IMR-90 (cell line): ENCODE measurements at regions not wholly inside any gene's neighbourhood (a gene's known extent, or its start where the extent isn't known, plus 50 kb on each side); places are given as distances from the start of the nearest gene placed in this dataset.

Source experiments
- ATAC-seq: fragments of 200-7000 bp; cut with Tn5 transposase; 2 replicates; pipeline ENCODE4 v1.9.1; 2020; ENCODE audit warnings: low read depth, mild to moderate bottlenecking, moderate library complexity
- BruUV-seq: library from RNA; stranded (reverse); fragments of 400-500 nt; replicated peaks from 2 replicates; lab custom pipeline; 2021; lab: Mats Ljungman, UMichigan
- CTCF ChIA-PET: fragments of 300-600 bp; formaldehyde crosslinking; extraction: SDS; loops from one replicate; lab custom pipeline; 2021; ENCODE audit warnings: antibody characterized with exemption; lab: Yijun Ruan, JAX
- POLR2A ChIA-PET: fragments of 300-600 bp; sonication (Branson Sonifier 250); formaldehyde crosslinking; loops from one replicate; lab custom pipeline; 2022; ENCODE audit warnings: antibody characterized with exemption; ENCODE audit not compliant: unreplicated experiment; lab: Charles Lee
- DNase-seq: peaks from one replicate; pipeline ENCODE4 v3.0.0; 2013
- H2AFZ ChIP-seq: replicated peaks from 2 replicates; pipeline ENCODE3; 2013; ENCODE audit warnings: low read length, mild to moderate bottlenecking; ENCODE audit not compliant: poor library complexity
- H2AK5ac ChIP-seq: 2 replicates; pipeline ENCODE4 v1.6.1; 2013; ENCODE audit warnings: low read depth, low read length, inconsistent platforms
- H2AK9ac ChIP-seq: replicated peaks from 2 replicates; pipeline ENCODE3; 2013; ENCODE audit warnings: mild to moderate bottlenecking, low read depth, low read length, moderate library complexity; ENCODE audit not compliant: poor library complexity
- H2BK120ac ChIP-seq: 2 replicates; pipeline ENCODE4 v1.6.1; 2013; ENCODE audit warnings: low read depth, low read length, inconsistent platforms
- H2BK15ac ChIP-seq: 3 replicates; pipeline ENCODE4 v1.6.1; 2013; ENCODE audit warnings: low read depth, low read length, inconsistent platforms
- H2BK20ac ChIP-seq: 2 replicates; pipeline ENCODE4 v1.6.1; 2013; ENCODE audit warnings: low read depth, mild to moderate bottlenecking, inconsistent platforms, low read length, moderate library complexity
- H2BK5ac ChIP-seq: 2 replicates; pipeline ENCODE4 v1.6.1; 2013; ENCODE audit warnings: mild to moderate bottlenecking, low read depth, low read length, inconsistent platforms; ENCODE audit not compliant: poor library complexity, severe bottlenecking
- H3K14ac ChIP-seq: replicated peaks from 2 replicates; pipeline ENCODE4 v1.6.1; 2013; ENCODE audit warnings: low read depth, low read length, inconsistent platforms
- H3K18ac ChIP-seq: 2 replicates; pipeline ENCODE4 v1.6.1; 2013; ENCODE audit warnings: low read depth, low read length, control low read depth
- H3K23ac ChIP-seq: 2 replicates; pipeline ENCODE4 v1.6.1; 2013; ENCODE audit warnings: low read depth, low read length, inconsistent platforms
- H3K27ac ChIP-seq: 2 replicates; pipeline ENCODE4 v1.5.1; 2013; ENCODE audit warnings: mild to moderate bottlenecking, control low read depth, low read length; ENCODE audit not compliant: insufficient read depth
- H3K27me3 ChIP-seq: 2 replicates; pipeline ENCODE4 v1.6.1; 2013; ENCODE audit warnings: low read length; ENCODE audit not compliant: control insufficient read depth, insufficient read depth
- H3K36me3 ChIP-seq: 2 replicates; pipeline ENCODE4 v1.6.1; 2013; ENCODE audit warnings: low read length, mixed read lengths; ENCODE audit not compliant: control insufficient read depth, insufficient read depth
- H3K4ac ChIP-seq: 2 replicates; pipeline ENCODE4 v1.6.1; 2013; ENCODE audit warnings: low read depth, low read length, inconsistent platforms
- H3K4me1 ChIP-seq: 2 replicates; pipeline ENCODE4 v1.6.1; 2013; ENCODE audit warnings: low read length, mixed read lengths; ENCODE audit not compliant: control insufficient read depth, insufficient read depth
- H3K4me2 ChIP-seq: 2 replicates; pipeline ENCODE4 v1.6.1; 2013; ENCODE audit warnings: low read depth, mild to moderate bottlenecking, control low read depth, low read length, moderate library complexity
- H3K4me3 ChIP-seq: 2 replicates; pipeline ENCODE4 v1.5.1; 2013; ENCODE audit warnings: low read depth, mild to moderate bottlenecking, control low read depth, low read length, moderate library complexity; ENCODE audit not compliant: insufficient read depth
- H3K56ac ChIP-seq: 2 replicates; pipeline ENCODE4 v1.6.1; 2013; ENCODE audit warnings: low read length, inconsistent platforms; ENCODE audit not compliant: insufficient read depth; ENCODE audit errors: extremely low read depth
- H3K79me1 ChIP-seq, 2 experiments: 2 replicates each; pipeline ENCODE4 v1.6.1; 2013; ENCODE audit warnings: low read length in 2 of 2, inconsistent platforms in 1 of 2, low read depth in 1 of 2
- H3K9ac ChIP-seq: 2 replicates; pipeline ENCODE4 v1.6.1; 2013; ENCODE audit warnings: low read depth, low read length, control low read depth
- H3K9me1 ChIP-seq: 2 replicates; pipeline ENCODE4 v1.6.1; 2013; ENCODE audit warnings: low read length, inconsistent platforms; ENCODE audit not compliant: insufficient read depth
- H3K9me3 ChIP-seq: 2 replicates; pipeline ENCODE4 v1.6.1; 2013; ENCODE audit warnings: low read length; ENCODE audit not compliant: control insufficient read depth, insufficient read depth
- H4K20me1 ChIP-seq: 2 replicates; pipeline ENCODE4 v1.6.1; 2013; ENCODE audit warnings: low read length, inconsistent platforms; ENCODE audit not compliant: insufficient read depth
- H4K5ac ChIP-seq: 2 replicates; pipeline ENCODE4 v1.6.1; 2013; ENCODE audit warnings: mild to moderate bottlenecking, low read depth, low read length, control low read depth
- H4K8ac ChIP-seq, 2 experiments: 2 replicates each; pipeline ENCODE4 v1.6.1; 2013; ENCODE audit warnings: low read depth in 2 of 2, low read length in 2 of 2, control low read depth in 1 of 2, inconsistent platforms in 1 of 2
- H4K91ac ChIP-seq: 2 replicates; pipeline ENCODE4 v1.6.1; 2013; ENCODE audit warnings: low read depth, low read length, inconsistent platforms; ENCODE audit not compliant: insufficient read depth
- BHLHE40 ChIP-seq: fragments of 150-350 bp; IDR thresholded peaks from 2 replicates; pipeline ENCODE4 v1.6.1; 2016; ENCODE audit warnings: mild to moderate bottlenecking, low read depth, low read length
- CEBPB ChIP-seq: IDR thresholded peaks from 2 replicates; pipeline ENCODE4 v1.6.1; 2012; ENCODE audit warnings: low read depth, low read length, improper control_type of control experiment
- CHD1 ChIP-seq: IDR thresholded peaks from 2 replicates; pipeline ENCODE4 v1.6.1; 2012; ENCODE audit warnings: low read depth, low read length, improper control_type of control experiment
- MAZ ChIP-seq: IDR thresholded peaks from 2 replicates; pipeline ENCODE4 v1.6.1; 2012; ENCODE audit warnings: low read depth, mild to moderate bottlenecking, low read length, improper control_type of control experiment, moderate library complexity, borderline replicate concordance
- MXI1 ChIP-seq: IDR thresholded peaks from 2 replicates; pipeline ENCODE4 v1.6.1; 2012; ENCODE audit warnings: low read depth, mild to moderate bottlenecking, low read length, moderate library complexity, borderline replicate concordance
- RCOR1 ChIP-seq: IDR thresholded peaks from 2 replicates; pipeline ENCODE4 v1.6.1; 2012; ENCODE audit warnings: mild to moderate bottlenecking, low read length, improper control_type of control experiment; ENCODE audit not compliant: insufficient replicate concordance
- WGBS, 2 experiments: methylation state at CpG; one replicate each; pipeline versions ENCODE4 v1.1.5 to v1.1.7; 2013; ENCODE audit warnings: missing lambda C conversion rate in 2 of 2; ENCODE audit not compliant: insufficient read length in 1 of 2; ENCODE audit errors: extremely low coverage in 2 of 2; 5-methylcytosine and 5-hydroxymethylcytosine counted together
- dilution Hi-C: fragments of 300-500 bp; cut with HindIII; formaldehyde crosslinking; loops from one replicate; pipeline ENCODE4 v1.14.3; 2018; ENCODE audit warnings: low sequenced_read_pairs; ENCODE audit not compliant: unreplicated experiment
- in situ Hi-C: fragments of 300-500 bp; cut with MboI; formaldehyde crosslinking; loops from 3 replicates; pipeline ENCODE4 v1.14.3; 2019; ENCODE audit warnings: low sequenced_read_pairs, inconsistent platforms, mixed read lengths
- intact Hi-C: fragments of 100-400 bp; cut with micrococcal nuclease; formaldehyde crosslinking; loops from 2 replicates; pipeline ENCODE4 v1.10.0; 2022
- TF ChIP-seq, protein P1 (sequence below): fragments of 150-350 bp; IDR thresholded peaks from 2 replicates; pipeline ENCODE4 v1.6.1; 2016; ENCODE audit warnings: low read depth, mild to moderate bottlenecking, low read length, moderate library complexity, borderline replicate concordance

- H2AK9ac ChIP-seq: no peak overlapping the region
- no peak overlapping the region for H3K4me3 ChIP-seq
- no peak overlapping the region for H4K91ac ChIP-seq
- H3K56ac ChIP-seq: no peak overlapping the region
- BruUV-seq: no TSS peak
- no peaks in the 10 kb centered on the region for H3K9me1 ChIP-seq
- no peaks in the 10 kb centered on the region for H3K79me1 ChIP-seq
- no peak overlapping the region for H2BK120ac ChIP-seq
- dilution Hi-C loops (no loop called here), in situ Hi-C loops (no loop called here), intact Hi-C loops (no loop called here)
- no peak overlapping the region for H3K23ac ChIP-seq
- H2AFZ ChIP-seq: no peak overlapping the region
- no peak overlapping the region for H4K5ac ChIP-seq
- H2AK5ac ChIP-seq: no peak overlapping the region
- 100% methylated on average over 1 of the region's 1 CpG; no CpG with 5 or more reads in 1 of the 2 experiments for WGBS, 2 experiments
- ATAC-seq (no peak), DNase-seq (no peak)
- TF ChIP-seq, protein P1, sequence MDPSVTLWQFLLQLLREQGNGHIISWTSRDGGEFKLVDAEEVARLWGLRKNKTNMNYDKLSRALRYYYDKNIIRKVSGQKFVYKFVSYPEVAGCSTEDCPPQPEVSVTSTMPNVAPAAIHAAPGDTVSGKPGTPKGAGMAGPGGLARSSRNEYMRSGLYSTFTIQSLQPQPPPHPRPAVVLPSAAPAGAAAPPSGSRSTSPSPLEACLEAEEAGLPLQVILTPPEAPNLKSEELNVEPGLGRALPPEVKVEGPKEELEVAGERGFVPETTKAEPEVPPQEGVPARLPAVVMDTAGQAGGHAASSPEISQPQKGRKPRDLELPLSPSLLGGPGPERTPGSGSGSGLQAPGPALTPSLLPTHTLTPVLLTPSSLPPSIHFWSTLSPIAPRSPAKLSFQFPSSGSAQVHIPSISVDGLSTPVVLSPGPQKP: no peak
- TF ChIP-seq MXI1 (no peak), RCOR1 (no peak), CHD1 (no peak), CEBPB (no peak), MAZ (no peak), BHLHE40 (no peak)
- H3K4me2 ChIP-seq: no peak overlapping the region
- H3K27me3 ChIP-seq: no peaks in the 10 kb centered on the region; the same call in none of the 2 replicates
- no peak overlapping the region for H3K14ac ChIP-seq
- CTCF ChIA-PET: no interaction called here
- POLR2A ChIA-PET: no interaction called here
- H3K27ac ChIP-seq: no peak overlapping the region
- 0 out of 2 replicates have a peak, but pooled peaks cover 1% of the 10 kb centered on the region for H3K4me1 ChIP-seq
- no peaks in the 10 kb centered on the region for H4K20me1 ChIP-seq
- H4K8ac ChIP-seq: no peak overlapping the region
- no peak overlapping the region for H3K18ac ChIP-seq
- H3K9me3 ChIP-seq: no peaks in the 10 kb centered on the region
- no peak overlapping the region for H2BK20ac ChIP-seq
- H3K9ac ChIP-seq: no peak overlapping the region
- no peak overlapping the region for H2BK15ac ChIP-seq
- H3K4ac ChIP-seq: no peak overlapping the region
- no peaks in the 10 kb centered on the region for H3K36me3 ChIP-seq
- H2BK5ac ChIP-seq: no peak overlapping the region
These were observed 116.4 kb upstream of the PPARGC1A start for GRCh38 chr4:24006269-24006668.
